Ovary (tissue), 3 donors: ENCODE measurements at regions not wholly inside any gene's neighbourhood (a gene's known extent, or its start where the extent isn't known, plus 50 kb on each side); places are given as distances from the start of the nearest gene placed in this dataset.

Experiments used
- CTCF ChIP-seq, 3 donors: fragments of 450-650 bp in 2 of 3; fragments of 200-600 bp in 1 of 3; IDR thresholded peaks; one replicate each; pipeline versions ENCODE4 v1.5.1 to v1.8.0; 2016 to 2022; ENCODE audit warnings: antibody characterized with exemption in 3 of 3, mild to moderate bottlenecking in 1 of 3
- EP300 ChIP-seq: sonication (generic); formaldehyde crosslinking; IDR thresholded peaks from one replicate; pipeline ENCODE4 v1.6.1; 2017; ENCODE audit warnings: antibody characterized with exemption
- POLR2A ChIP-seq: fragments of 450-650 bp; IDR thresholded peaks from one replicate; pipeline ENCODE4 v1.6.1; 2017; ENCODE audit warnings: antibody characterized with exemption, mild to moderate bottlenecking, moderate library complexity
- donor health status: DM: no; HTN: no; CAD: no.

- no peak for TF ChIP-seq EP300
- TF ChIP-seq CTCF (IDR thresholded peaks at IDR 0.05), result no peak
- no peak for TF ChIP-seq POLR2A
Observed at GRCh38 chr11:16606784-16607674, 131.4 kb upstream of the C11orf58 start.
